ENCODE measurements at regions not wholly inside any gene's neighbourhood (a gene's known extent, or its start where the extent isn't known, plus 50 kb on each side); places are given as distances from the start of the nearest gene placed in this dataset.

DNA sequence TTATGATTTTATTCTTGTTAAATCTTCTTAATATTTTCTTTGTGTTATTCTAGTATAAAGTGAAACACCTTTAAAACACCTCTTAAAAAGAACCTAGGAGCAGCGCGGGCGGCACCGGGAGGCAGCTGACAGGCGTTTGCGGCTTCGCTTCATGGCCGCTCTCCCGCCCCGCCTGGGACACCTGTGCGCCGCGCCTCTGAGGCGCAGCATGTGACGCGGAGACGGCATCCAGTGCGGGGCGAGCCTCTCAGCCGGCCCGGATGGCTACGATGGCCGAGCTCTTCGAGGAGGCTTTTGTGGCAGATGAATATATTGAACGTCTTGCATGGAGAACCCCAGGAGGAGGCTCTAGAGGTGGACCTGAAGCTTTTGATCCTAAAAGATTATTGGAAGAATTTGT, 1592.7 kb downstream of the TECRL start:
- WGBS, result 63% methylated on average over 25 of the region's 25 CpGs
- H3K27me3 ChIP-seq (replicated peaks; ENCODE audit: insufficient read depth), result no peaks in the 10 kb centered on the region
- intact Hi-C loops (cut with DNase I), result no loop called here
- TF ChIP-seq POLR2A (IDR thresholded peaks at IDR 0.05), result no peak
- no peak for TF ChIP-seq POLR2AphosphoS5 (IDR thresholded peaks at IDR 0.05)
- no peak for TF ChIP-seq CTCF (IDR thresholded peaks at IDR 0.05)
- no peaks in the 10 kb centered on the region for H3K36me3 ChIP-seq
- no peak for DNase-seq (ENCODE audit: low spot score)
- no peaks in the 10 kb centered on the region for H3K9me3 ChIP-seq
- no peak overlapping the region for H3K27ac ChIP-seq
- H3K4me1 ChIP-seq (replicated peaks), result no peaks in the 10 kb centered on the region
- no peak overlapping the region for H3K4me3 ChIP-seq

- Histone ChIP-seq H3K27ac (no peak overlapping the region), H3K4me1 (replicated peaks) (no peaks in the 10 kb centered on the region), H3K36me3 (no peaks in the 10 kb centered on the region), H3K4me3 (no peak overlapping the region), H3K9me3 (no peaks in the 10 kb centered on the region), H3K27me3 (replicated peaks; ENCODE audit: insufficient read depth) (no peaks in the 10 kb centered on the region)
- 31% methylated on average over 3 of the region's 3 CpGs for WGBS
- DNase-seq (ENCODE audit: low spot score), result no peak
- no peak for TF ChIP-seq POLR2A (IDR thresholded peaks at IDR 0.05)
- no peak for TF ChIP-seq POLR2AphosphoS5 (IDR thresholded peaks at IDR 0.05)
- no peak for TF ChIP-seq CTCF (IDR thresholded peaks at IDR 0.05)
- intact Hi-C loops (cut with DNase I), result no loop called here
Measured at GRCh38 chr4:62814510-62815047, 1594.7 kb downstream of the TECRL start.

DNA sequence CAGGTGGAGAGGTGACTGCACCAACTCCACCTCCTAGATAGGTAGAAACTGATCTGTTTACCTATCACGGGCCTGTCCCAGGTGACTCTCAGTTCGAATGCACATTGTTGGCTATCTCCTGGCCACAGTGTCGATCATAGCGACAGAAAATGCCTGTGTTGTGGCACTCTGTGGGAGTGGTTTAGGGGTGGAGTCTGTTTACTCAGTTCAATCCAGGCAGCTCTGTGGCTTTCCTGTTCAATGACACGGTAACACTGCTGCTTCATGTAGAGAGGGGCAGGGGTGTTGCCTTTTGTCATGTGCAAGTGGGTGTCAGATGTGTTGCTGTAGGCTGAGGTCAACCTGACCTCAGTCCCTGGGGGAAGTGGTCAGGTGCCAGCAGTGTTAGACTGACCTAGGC, 1602.4 kb downstream of the TECRL start:
- no peak for DNase-seq (ENCODE audit: low spot score)
- Histone ChIP-seq H3K4me3 (no peak overlapping the region), H3K4me1 (replicated peaks) (no peaks in the 10 kb centered on the region), H3K36me3 (no peaks in the 10 kb centered on the region), H3K9me3 (no peaks in the 10 kb centered on the region), H3K27me3 (replicated peaks; ENCODE audit: insufficient read depth) (no peaks in the 10 kb centered on the region), H3K27ac (no peak overlapping the region)
- WGBS, result 43% methylated on average over 4 of the region's 5 CpGs
- no peak for TF ChIP-seq POLR2AphosphoS5 (IDR thresholded peaks at IDR 0.05)
- no peak for TF ChIP-seq POLR2A (IDR thresholded peaks at IDR 0.05)
- no peak for TF ChIP-seq CTCF (IDR thresholded peaks at IDR 0.05)
- intact Hi-C loops (cut with DNase I), result no loop called here

GRCh38 chr4:62804075-62804474, 1603.9 kb downstream of the ADGRL3 start:
- H3K4me3 ChIP-seq, result no peak overlapping the region

More at GRCh38 chr4:62804075-62804474, 1603.9 kb downstream of the ADGRL3 start:
- H3K27ac ChIP-seq, result no peak overlapping the region
- WGBS, result 48% methylated on average over 2 of the region's 2 CpGs
- H3K27me3 ChIP-seq (replicated peaks; ENCODE audit: insufficient read depth), result no peaks in the 10 kb centered on the region
- intact Hi-C loops (cut with DNase I), result no loop called here
- no peak for TF ChIP-seq POLR2AphosphoS5 (IDR thresholded peaks at IDR 0.05)
- no peak for TF ChIP-seq POLR2A (IDR thresholded peaks at IDR 0.05)
- TF ChIP-seq CTCF (IDR thresholded peaks at IDR 0.05), result no peak
- no peaks in the 10 kb centered on the region for H3K36me3 ChIP-seq
- no peaks in the 10 kb centered on the region for H3K9me3 ChIP-seq
- no peaks in the 10 kb centered on the region for H3K4me1 ChIP-seq (replicated peaks)
- DNase-seq (ENCODE audit: low spot score), result no peak

Measured in prostate gland (tissue), 2 donors.